Spleen (tissue), 7 donors: ENCODE measurements at regions not wholly inside any gene's neighbourhood (a gene's known extent, or its start where the extent isn't known, plus 50 kb on each side); places are given as distances from the start of the nearest gene placed in this dataset.

Experiments used
- POLR2A ChIP-seq, 3 donors: fragments of 450-650 bp; IDR thresholded peaks; one replicate each; pipeline ENCODE4 v1.5.1; 2017; ENCODE audit warnings: antibody characterized with exemption in 3 of 3, mild to moderate bottlenecking in 1 of 3
- POLR2AphosphoS5 ChIP-seq, 3 donors: sonication (generic); formaldehyde crosslinking; IDR thresholded peaks; one replicate each; pipeline ENCODE4 v1.5.1; 2017; ENCODE audit warnings: antibody characterized with exemption in 3 of 3
- TF ChIP-seq, protein P1 (sequence below), 11 experiments: fragments of 200-600 bp in 7 of 11; fragments of 450-650 bp in 4 of 11; sonication (generic) in 4 of 11; IDR thresholded peaks in 8 of 11; conservative IDR thresholded peaks in 3 of 11; 1 replicate in 7 of 11; 2 replicates in 4 of 11; pipeline versions ENCODE4 v1.4.0 to v1.8.0; 2016 to 2021; ENCODE audit warnings: antibody characterized with exemption in 11 of 11, inconsistent platforms in 4 of 11, mild to moderate bottlenecking in 1 of 11
- donor health status: DM: no; HTN: no; CAD: no; lungs with moderate emphysema.
- donor health status: DM: no; HTN: no; CAD: no.
- donor health status: DM: no; HTN: no; CAD: no.

DNA sequence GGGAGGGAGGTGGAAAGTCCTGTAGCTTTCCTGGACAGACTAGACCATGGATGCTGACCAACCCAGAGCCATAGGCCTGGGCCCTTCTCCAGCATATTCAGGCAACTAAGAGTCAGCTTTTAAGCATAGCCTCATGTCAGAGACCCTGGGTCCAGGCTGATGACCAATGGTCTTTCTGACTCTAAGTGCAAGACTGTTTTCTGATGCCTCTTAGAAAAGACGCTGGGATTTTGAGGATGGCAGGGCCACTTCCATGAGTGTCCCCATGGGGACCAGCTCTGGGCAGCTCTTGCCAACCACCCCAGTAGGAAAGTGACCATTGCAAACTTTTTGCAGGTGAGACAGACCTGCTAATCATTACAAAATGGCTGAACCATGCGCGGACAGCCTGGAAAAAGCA, 135.6 kb upstream of the KL start:
- TF ChIP-seq POLR2A (IDR thresholded peaks at IDR 0.05) (no peak), POLR2AphosphoS5 (IDR thresholded peaks at IDR 0.05) (no peak)
- TF ChIP-seq, protein P1, sequence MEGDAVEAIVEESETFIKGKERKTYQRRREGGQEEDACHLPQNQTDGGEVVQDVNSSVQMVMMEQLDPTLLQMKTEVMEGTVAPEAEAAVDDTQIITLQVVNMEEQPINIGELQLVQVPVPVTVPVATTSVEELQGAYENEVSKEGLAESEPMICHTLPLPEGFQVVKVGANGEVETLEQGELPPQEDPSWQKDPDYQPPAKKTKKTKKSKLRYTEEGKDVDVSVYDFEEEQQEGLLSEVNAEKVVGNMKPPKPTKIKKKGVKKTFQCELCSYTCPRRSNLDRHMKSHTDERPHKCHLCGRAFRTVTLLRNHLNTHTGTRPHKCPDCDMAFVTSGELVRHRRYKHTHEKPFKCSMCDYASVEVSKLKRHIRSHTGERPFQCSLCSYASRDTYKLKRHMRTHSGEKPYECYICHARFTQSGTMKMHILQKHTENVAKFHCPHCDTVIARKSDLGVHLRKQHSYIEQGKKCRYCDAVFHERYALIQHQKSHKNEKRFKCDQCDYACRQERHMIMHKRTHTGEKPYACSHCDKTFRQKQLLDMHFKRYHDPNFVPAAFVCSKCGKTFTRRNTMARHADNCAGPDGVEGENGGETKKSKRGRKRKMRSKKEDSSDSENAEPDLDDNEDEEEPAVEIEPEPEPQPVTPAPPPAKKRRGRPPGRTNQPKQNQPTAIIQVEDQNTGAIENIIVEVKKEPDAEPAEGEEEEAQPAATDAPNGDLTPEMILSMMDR (IDR thresholded peaks at IDR 0.05 in 8 of 11, conservative IDR thresholded peaks at IDR 0.05 in 3 of 11): no peak
